ENCODE measurements at regions not wholly inside any gene's neighbourhood (a gene's known extent, or its start where the extent isn't known, plus 50 kb on each side); places are given as distances from the start of the nearest gene placed in this dataset.

DNA sequence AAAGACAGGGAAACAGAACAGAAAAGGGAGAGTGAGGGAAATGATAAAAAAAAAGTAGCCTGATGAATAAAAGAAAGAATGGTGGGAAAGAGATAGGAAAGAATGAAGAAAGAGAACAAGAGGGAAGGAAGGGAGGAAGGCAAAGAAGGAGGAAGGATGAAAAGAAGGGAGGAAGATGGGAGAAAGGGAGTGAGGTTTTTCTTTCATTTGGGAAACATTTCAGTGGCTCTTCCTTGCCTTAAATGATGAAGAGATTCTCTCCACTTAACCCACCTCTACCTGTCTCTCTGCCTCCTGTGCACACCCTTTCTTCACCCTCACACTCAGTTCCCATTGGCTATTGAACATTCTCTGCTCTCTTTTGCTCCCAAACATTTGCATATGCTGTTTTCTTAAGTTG, 222.1 kb upstream of the DEFB112 start:
- no peak overlapping the region for H3K27ac ChIP-seq (ENCODE audit: insufficient read depth, low read depth, low read length, poor library complexity, severe bottlenecking)
- H3K9me3 ChIP-seq (ENCODE audit: control insufficient read depth, low read length): no peaks in the 10 kb centered on the region
- no peak overlapping the region for H3K4me3 ChIP-seq (ENCODE audit: insufficient read depth, low read depth, low read length)
- no peaks in the 10 kb centered on the region for H3K36me3 ChIP-seq (ENCODE audit: control insufficient read depth, insufficient read depth, low read length)
- no peaks in the 10 kb centered on the region for H3K4me1 ChIP-seq (ENCODE audit: control insufficient read depth, insufficient read depth, low read length)
- no peaks in the 10 kb centered on the region for H3K27me3 ChIP-seq (ENCODE audit: control insufficient read depth, insufficient read depth, low read length, poor library complexity, severe bottlenecking)

GRCh38 chr6:50272611-50273010, 222.9 kb upstream of the DEFB112 start:
- no peak overlapping the region for H3K4me3 ChIP-seq (ENCODE audit: insufficient read depth, low read depth, low read length)
- H3K4me1 ChIP-seq (ENCODE audit: control insufficient read depth, insufficient read depth, low read length): no peaks in the 10 kb centered on the region
- H3K27me3 ChIP-seq (ENCODE audit: control insufficient read depth, insufficient read depth, low read length, poor library complexity, severe bottlenecking): no peaks in the 10 kb centered on the region
- H3K36me3 ChIP-seq (ENCODE audit: control insufficient read depth, insufficient read depth, low read length): no peaks in the 10 kb centered on the region
- H3K27ac ChIP-seq (ENCODE audit: insufficient read depth, low read depth, low read length, poor library complexity, severe bottlenecking): no peak overlapping the region
- H3K9me3 ChIP-seq (ENCODE audit: control insufficient read depth, low read length): no peaks in the 10 kb centered on the region

DNA sequence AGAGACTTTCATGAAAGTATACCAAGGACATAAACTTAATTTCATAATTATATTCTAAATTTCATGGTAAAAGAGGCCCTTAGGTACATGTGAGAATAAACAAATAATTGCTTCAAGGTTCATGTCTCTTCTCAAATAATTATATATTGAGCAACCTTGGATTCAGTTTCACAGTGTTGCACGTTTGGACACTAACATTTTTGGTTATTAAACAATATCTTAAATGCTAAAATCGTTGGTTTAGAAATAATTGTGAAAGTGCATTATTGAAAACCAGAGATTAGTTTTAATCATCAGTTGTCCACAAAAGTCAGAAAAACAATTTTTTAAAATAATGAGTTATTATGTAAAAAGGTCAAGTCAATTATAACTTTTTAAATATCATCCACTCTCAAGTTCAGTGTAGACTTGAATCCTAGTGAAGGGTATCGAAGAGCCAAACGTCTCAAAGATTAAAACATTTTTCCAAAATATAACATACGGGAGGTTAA, 227.1 kb upstream of the DEFB112 start:
- WGBS, 2 experiments: 93 to 100% methylated on average over 2 to 5 of the region's 5 CpGs
- no peak overlapping the region for H3K27ac ChIP-seq (ENCODE audit: insufficient read depth, low read depth, low read length, poor library complexity, severe bottlenecking)
- no peaks in the 10 kb centered on the region for H3K27me3 ChIP-seq (ENCODE audit: control insufficient read depth, insufficient read depth, low read length, poor library complexity, severe bottlenecking)
- no peaks in the 10 kb centered on the region for H3K4me1 ChIP-seq (ENCODE audit: control insufficient read depth, insufficient read depth, low read length)
- H3K4me3 ChIP-seq (ENCODE audit: insufficient read depth, low read depth, low read length): no peak overlapping the region
- H3K9me3 ChIP-seq (ENCODE audit: control insufficient read depth, low read length): no peaks in the 10 kb centered on the region
- no peaks in the 10 kb centered on the region for H3K36me3 ChIP-seq (ENCODE audit: control insufficient read depth, insufficient read depth, low read length)

DNA sequence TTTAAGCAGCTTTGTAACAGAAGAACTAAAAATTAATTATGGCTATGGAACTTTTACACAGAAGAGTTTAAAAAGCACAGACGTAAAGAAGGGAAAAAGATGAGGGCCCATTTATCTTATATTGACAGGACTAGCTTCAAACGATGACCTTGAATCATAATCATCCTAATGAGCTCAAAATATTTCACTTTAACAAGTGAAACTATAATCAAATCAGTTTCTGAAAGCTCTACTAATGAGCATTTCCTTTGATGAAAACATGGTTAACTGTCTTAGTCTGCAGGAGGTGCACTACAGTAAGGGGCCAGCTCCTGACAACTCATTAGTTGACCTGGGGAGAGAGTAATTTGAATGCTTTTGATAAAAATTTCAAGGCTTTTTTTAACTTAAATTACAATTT, 228.0 kb upstream of the DEFB112 start:
- H3K4me3 ChIP-seq (ENCODE audit: insufficient read depth, low read depth, low read length): no peak overlapping the region
- 69 to 72% methylated on average over 2 of the region's 2 CpGs for WGBS, 2 experiments
- H3K36me3 ChIP-seq (ENCODE audit: control insufficient read depth, insufficient read depth, low read length): no peaks in the 10 kb centered on the region
- H3K9me3 ChIP-seq (ENCODE audit: control insufficient read depth, low read length): no peaks in the 10 kb centered on the region
- H3K27me3 ChIP-seq (ENCODE audit: control insufficient read depth, insufficient read depth, low read length, poor library complexity, severe bottlenecking): no peaks in the 10 kb centered on the region
- H3K4me1 ChIP-seq (ENCODE audit: control insufficient read depth, insufficient read depth, low read length): no peaks in the 10 kb centered on the region
- no peak overlapping the region for H3K27ac ChIP-seq (ENCODE audit: insufficient read depth, low read depth, low read length, poor library complexity, severe bottlenecking)

DNA sequence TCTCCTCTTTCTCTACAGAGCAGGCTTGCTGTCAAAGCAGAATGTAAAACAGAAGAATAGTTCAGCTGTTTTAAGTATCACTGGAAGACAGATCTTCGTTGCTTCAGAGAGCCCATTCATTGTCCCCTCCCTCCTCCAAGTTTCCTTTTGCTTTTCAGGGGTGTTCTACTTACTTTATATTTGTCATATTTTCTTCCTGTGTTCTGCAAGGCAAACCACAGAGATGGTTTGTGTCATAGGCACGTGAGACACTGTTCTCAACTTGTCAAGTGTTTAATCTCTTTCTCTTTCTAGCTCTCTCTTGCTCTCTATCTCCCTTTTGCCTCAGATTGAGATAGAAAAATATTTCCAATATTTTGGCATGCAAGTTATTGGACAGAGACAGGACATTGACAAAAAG, 228.9 kb upstream of the DEFB112 start:
- 59 to 61% methylated on average over 2 of the region's 2 CpGs for WGBS, 2 experiments
- no peaks in the 10 kb centered on the region for H3K27me3 ChIP-seq (ENCODE audit: control insufficient read depth, insufficient read depth, low read length, poor library complexity, severe bottlenecking)
- no peaks in the 10 kb centered on the region for H3K9me3 ChIP-seq (ENCODE audit: control insufficient read depth, low read length)
- H3K4me3 ChIP-seq (ENCODE audit: insufficient read depth, low read depth, low read length): no peak overlapping the region
- no peaks in the 10 kb centered on the region for H3K4me1 ChIP-seq (ENCODE audit: control insufficient read depth, insufficient read depth, low read length)
- no peaks in the 10 kb centered on the region for H3K36me3 ChIP-seq (ENCODE audit: control insufficient read depth, insufficient read depth, low read length)
- H3K27ac ChIP-seq (ENCODE audit: insufficient read depth, low read depth, low read length, poor library complexity, severe bottlenecking): no peak overlapping the region

GRCh38 chr6:50285735-50286134, 236.0 kb upstream of the DEFB112 start:
- Histone ChIP-seq H3K9me3 (ENCODE audit: control insufficient read depth, low read length) (no peaks in the 10 kb centered on the region), H3K27me3 (ENCODE audit: control insufficient read depth, insufficient read depth, low read length, poor library complexity, severe bottlenecking) (no peaks in the 10 kb centered on the region), H3K4me3 (ENCODE audit: insufficient read depth, low read depth, low read length) (no peak overlapping the region), H3K36me3 (ENCODE audit: control insufficient read depth, insufficient read depth, low read length) (no peaks in the 10 kb centered on the region), H3K4me1 (ENCODE audit: control insufficient read depth, insufficient read depth, low read length) (no peaks in the 10 kb centered on the region), H3K27ac (ENCODE audit: insufficient read depth, low read depth, low read length, poor library complexity, severe bottlenecking) (no peak overlapping the region)
- 74 to 96% methylated on average over 2 of the region's 2 CpGs for WGBS, 2 experiments

- H3K36me3 ChIP-seq (ENCODE audit: control insufficient read depth, insufficient read depth, low read length): no peaks in the 10 kb centered on the region
- no peak overlapping the region for H3K4me3 ChIP-seq (ENCODE audit: insufficient read depth, low read depth, low read length)
- no peaks in the 10 kb centered on the region for H3K4me1 ChIP-seq (ENCODE audit: control insufficient read depth, insufficient read depth, low read length)
- H3K27ac ChIP-seq (ENCODE audit: insufficient read depth, low read depth, low read length, poor library complexity, severe bottlenecking): no peak overlapping the region
- no peaks in the 10 kb centered on the region for H3K9me3 ChIP-seq (ENCODE audit: control insufficient read depth, low read length)
- H3K27me3 ChIP-seq (ENCODE audit: control insufficient read depth, insufficient read depth, low read length, poor library complexity, severe bottlenecking): no peaks in the 10 kb centered on the region
- WGBS, 2 experiments: 50% methylated on average over 1 of the region's 1 CpG; no CpG with 5 or more reads in 1 of the 2 experiments
Observed at GRCh38 chr6:50288241-50288640, 238.5 kb upstream of the DEFB112 start.

DNA sequence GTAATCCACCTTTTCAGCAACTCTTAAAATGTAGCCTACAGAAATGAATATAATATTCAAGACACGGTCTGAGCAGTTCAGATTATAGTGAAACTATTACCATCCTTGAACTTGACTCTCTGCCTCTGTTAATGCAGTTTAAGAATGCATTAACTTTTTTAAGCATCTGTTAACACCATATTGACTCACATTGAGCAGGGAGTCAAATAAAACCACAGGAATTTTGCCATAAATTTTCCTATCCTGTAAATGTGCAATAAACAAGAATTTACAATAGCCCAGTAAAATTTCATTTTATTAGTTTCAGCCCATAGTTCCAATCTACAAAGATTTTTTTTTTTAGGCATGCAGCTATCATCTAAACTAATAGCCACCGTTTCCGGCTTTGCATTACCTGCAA, 239.2 kb upstream of the DEFB112 start:
- WGBS, 2 experiments: 94 to 96% methylated on average over 3 of the region's 3 CpGs
- H3K4me3 ChIP-seq (ENCODE audit: insufficient read depth, low read depth, low read length): no peak overlapping the region
- no peaks in the 10 kb centered on the region for H3K9me3 ChIP-seq (ENCODE audit: control insufficient read depth, low read length)
- no peak overlapping the region for H3K27ac ChIP-seq (ENCODE audit: insufficient read depth, low read depth, low read length, poor library complexity, severe bottlenecking)
- no peaks in the 10 kb centered on the region for H3K4me1 ChIP-seq (ENCODE audit: control insufficient read depth, insufficient read depth, low read length)
- no peaks in the 10 kb centered on the region for H3K27me3 ChIP-seq (ENCODE audit: control insufficient read depth, insufficient read depth, low read length, poor library complexity, severe bottlenecking)
- no peaks in the 10 kb centered on the region for H3K36me3 ChIP-seq (ENCODE audit: control insufficient read depth, insufficient read depth, low read length)

- WGBS, 2 experiments: 80% methylated on average over 1 of the region's 1 CpG; no CpG with 5 or more reads in 1 of the 2 experiments
- H3K4me1 ChIP-seq (ENCODE audit: control insufficient read depth, insufficient read depth, low read length): no peaks in the 10 kb centered on the region
- H3K27ac ChIP-seq (ENCODE audit: insufficient read depth, low read depth, low read length, poor library complexity, severe bottlenecking): no peak overlapping the region
- H3K9me3 ChIP-seq (ENCODE audit: control insufficient read depth, low read length): no peaks in the 10 kb centered on the region
- no peaks in the 10 kb centered on the region for H3K27me3 ChIP-seq (ENCODE audit: control insufficient read depth, insufficient read depth, low read length, poor library complexity, severe bottlenecking)
- H3K4me3 ChIP-seq (ENCODE audit: insufficient read depth, low read depth, low read length): no peak overlapping the region
- H3K36me3 ChIP-seq (ENCODE audit: control insufficient read depth, insufficient read depth, low read length): no peaks in the 10 kb centered on the region
Observed at GRCh38 chr6:50289366-50289765, 239.6 kb upstream of the DEFB112 start.

DNA sequence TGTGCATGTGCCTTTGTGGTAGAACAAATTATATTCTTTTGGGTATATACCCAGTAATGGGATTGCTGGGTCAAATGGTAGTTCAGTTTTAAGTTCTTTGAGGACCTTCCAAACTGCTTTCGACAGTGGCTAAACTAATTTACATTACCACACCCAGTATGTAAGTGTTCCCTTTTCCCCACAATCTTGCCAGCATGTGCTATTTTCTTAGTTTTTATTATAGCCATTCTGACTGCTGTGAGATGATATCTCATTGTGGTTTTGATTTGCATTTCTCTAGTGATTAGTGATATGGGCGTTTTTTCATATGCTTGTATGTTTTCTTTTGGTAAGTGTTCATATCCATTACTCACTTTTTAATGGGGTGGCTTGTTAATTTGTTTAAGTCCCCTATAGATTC, 251.6 kb upstream of the DEFB112 start:
- WGBS, 2 experiments: 78 to 92% methylated on average over 2 of the region's 2 CpGs
- H3K9me3 ChIP-seq (ENCODE audit: control insufficient read depth, low read length): no peaks in the 10 kb centered on the region
- H3K4me1 ChIP-seq (ENCODE audit: control insufficient read depth, insufficient read depth, low read length): no peaks in the 10 kb centered on the region
- no peak overlapping the region for H3K4me3 ChIP-seq (ENCODE audit: insufficient read depth, low read depth, low read length)
- H3K27ac ChIP-seq (ENCODE audit: insufficient read depth, low read depth, low read length, poor library complexity, severe bottlenecking): no peak overlapping the region
- no peaks in the 10 kb centered on the region for H3K36me3 ChIP-seq (ENCODE audit: control insufficient read depth, insufficient read depth, low read length)
- no peaks in the 10 kb centered on the region for H3K27me3 ChIP-seq (ENCODE audit: control insufficient read depth, insufficient read depth, low read length, poor library complexity, severe bottlenecking)

- H3K36me3 ChIP-seq (ENCODE audit: control insufficient read depth, insufficient read depth, low read length): no peaks in the 10 kb centered on the region
- no peak overlapping the region for H3K27ac ChIP-seq (ENCODE audit: insufficient read depth, low read depth, low read length, poor library complexity, severe bottlenecking)
- no peak overlapping the region for H3K4me3 ChIP-seq (ENCODE audit: insufficient read depth, low read depth, low read length)
- H3K4me1 ChIP-seq (ENCODE audit: control insufficient read depth, insufficient read depth, low read length): no peaks in the 10 kb centered on the region
- H3K27me3 ChIP-seq (ENCODE audit: control insufficient read depth, insufficient read depth, low read length, poor library complexity, severe bottlenecking): no peaks in the 10 kb centered on the region
- no peaks in the 10 kb centered on the region for H3K9me3 ChIP-seq (ENCODE audit: control insufficient read depth, low read length)
Observed at GRCh38 chr6:50305660-50306059, 255.9 kb upstream of the DEFB112 start.
